ENCODE measurements at regions not wholly inside any gene's neighbourhood (a gene's known extent, or its start where the extent isn't known, plus 50 kb on each side); places are given as distances from the start of the nearest gene placed in this dataset.

GRCh38 chr18:26686532-26686931 is 138.2 kb upstream of the KCTD1 start:
- no peaks in the 10 kb centered on the region for H3K36me3 ChIP-seq (ENCODE audit: insufficient read depth, insufficient read length, low read length)
- H3K4me3 ChIP-seq (ENCODE audit: insufficient read length, low read depth), result no peak overlapping the region
- H3K4me1 ChIP-seq (ENCODE audit: insufficient read depth, insufficient read length), result no peaks in the 10 kb centered on the region
- DNase-seq (ENCODE audit: low read depth, low spot score), result no peak
- H3K9ac ChIP-seq (ENCODE audit: insufficient read length, low read depth), result no peak overlapping the region
- no peaks in the 10 kb centered on the region for H3K9me3 ChIP-seq (ENCODE audit: insufficient read depth, low read length)
- no peak for TF ChIP-seq YY1 (IDR thresholded peaks at IDR 0.05; ENCODE audit: insufficient read depth, insufficient read length)
- no peaks in the 10 kb centered on the region for H3K27me3 ChIP-seq (ENCODE audit: insufficient read depth, insufficient read length)

GRCh38 chr18:26685438-26686157 is 137.2 kb upstream of the KCTD1 start:
- Histone ChIP-seq H3K4me1 (ENCODE audit: insufficient read depth, insufficient read length) (no peaks in the 10 kb centered on the region), H3K27me3 (ENCODE audit: insufficient read depth, insufficient read length) (no peaks in the 10 kb centered on the region), H3K4me3 (ENCODE audit: insufficient read length, low read depth) (no peak overlapping the region), H3K9me3 (ENCODE audit: insufficient read depth, low read length) (no peaks in the 10 kb centered on the region), H3K36me3 (ENCODE audit: insufficient read depth, insufficient read length, low read length) (no peaks in the 10 kb centered on the region), H3K9ac (ENCODE audit: insufficient read length, low read depth) (no peak overlapping the region)
- no peak for DNase-seq (ENCODE audit: low read depth, low spot score)
- TF ChIP-seq SUZ12 (IDR thresholded peaks at IDR 0.05; ENCODE audit: extremely low read depth, insufficient read depth, insufficient read length), result no peak
- TF ChIP-seq ZNF274 (IDR thresholded peaks at IDR 0.05; ENCODE audit: low read depth, low read length), result no peak
- TF ChIP-seq YY1 (IDR thresholded peaks at IDR 0.05; ENCODE audit: insufficient read depth, insufficient read length), result no peak

- H3K27me3 ChIP-seq (ENCODE audit: insufficient read depth, insufficient read length), result no peaks in the 10 kb centered on the region
- TF ChIP-seq ZNF274 (IDR thresholded peaks at IDR 0.05; ENCODE audit: low read depth, low read length) (no peak), YY1 (IDR thresholded peaks at IDR 0.05; ENCODE audit: insufficient read depth, insufficient read length) (no peak)
- no peak for DNase-seq (ENCODE audit: low read depth, low spot score)
- H3K4me3 ChIP-seq (ENCODE audit: insufficient read length, low read depth), result no peak overlapping the region
- no peak overlapping the region for H3K9ac ChIP-seq (ENCODE audit: insufficient read length, low read depth)
- H3K4me1 ChIP-seq (ENCODE audit: insufficient read depth, insufficient read length), result no peaks in the 10 kb centered on the region
- H3K36me3 ChIP-seq (ENCODE audit: insufficient read depth, insufficient read length, low read length), result no peaks in the 10 kb centered on the region
- no peaks in the 10 kb centered on the region for H3K9me3 ChIP-seq (ENCODE audit: insufficient read depth, low read length)
Measured at GRCh38 chr18:26677957-26678356, 129.6 kb upstream of the KCTD1 start.

GRCh38 chr18:26667046-26667445 is 118.7 kb upstream of the KCTD1 start:
- no peaks in the 10 kb centered on the region for H3K36me3 ChIP-seq (ENCODE audit: insufficient read depth, insufficient read length, low read length)
- no peak for TF ChIP-seq ZNF274 (IDR thresholded peaks at IDR 0.05; ENCODE audit: low read depth, low read length)
- TF ChIP-seq SUZ12 (IDR thresholded peaks at IDR 0.05; ENCODE audit: extremely low read depth, insufficient read depth, insufficient read length), result no peak
- no peak for TF ChIP-seq YY1 (IDR thresholded peaks at IDR 0.05; ENCODE audit: insufficient read depth, insufficient read length)
- DNase-seq (ENCODE audit: low read depth, low spot score), result no peak
- H3K4me1 ChIP-seq (ENCODE audit: insufficient read depth, insufficient read length), result no peaks in the 10 kb centered on the region
- H3K27me3 ChIP-seq (ENCODE audit: insufficient read depth, insufficient read length), result no peaks in the 10 kb centered on the region
- H3K9ac ChIP-seq (ENCODE audit: insufficient read length, low read depth), result no peak overlapping the region
- no peak overlapping the region for H3K4me3 ChIP-seq (ENCODE audit: insufficient read length, low read depth)
- no peaks in the 10 kb centered on the region for H3K9me3 ChIP-seq (ENCODE audit: insufficient read depth, low read length)

- no peak overlapping the region for H3K9ac ChIP-seq (ENCODE audit: insufficient read length, low read depth)
- H3K4me1 ChIP-seq (ENCODE audit: insufficient read depth, insufficient read length), result no peaks in the 10 kb centered on the region
- no peaks in the 10 kb centered on the region for H3K27me3 ChIP-seq (ENCODE audit: insufficient read depth, insufficient read length)
- no peak for DNase-seq (ENCODE audit: low read depth, low spot score)
- no peak for TF ChIP-seq SUZ12 (IDR thresholded peaks at IDR 0.05; ENCODE audit: extremely low read depth, insufficient read depth, insufficient read length)
- no peak for TF ChIP-seq YY1 (IDR thresholded peaks at IDR 0.05; ENCODE audit: insufficient read depth, insufficient read length)
- no peak for TF ChIP-seq ZNF274 (IDR thresholded peaks at IDR 0.05; ENCODE audit: low read depth, low read length)
- H3K4me3 ChIP-seq (ENCODE audit: insufficient read length, low read depth), result no peak overlapping the region
- no peaks in the 10 kb centered on the region for H3K9me3 ChIP-seq (ENCODE audit: insufficient read depth, low read length)
- H3K36me3 ChIP-seq (ENCODE audit: insufficient read depth, insufficient read length, low read length), result no peaks in the 10 kb centered on the region
Measured at GRCh38 chr18:26662996-26663395, 114.6 kb upstream of the KCTD1 start.

GRCh38 chr18:26657631-26658581 is 109.6 kb upstream of the KCTD1 start:
- DNase-seq (ENCODE audit: low read depth, low spot score), result no peak
- H3K4me3 ChIP-seq (ENCODE audit: insufficient read length, low read depth), result peak overlapping the region; percentile 43
- H3K27me3 ChIP-seq (ENCODE audit: insufficient read depth, insufficient read length), result peaks cover 6% of the 10 kb centered on the region
- H3K9ac ChIP-seq (ENCODE audit: insufficient read length, low read depth), result peak overlapping the region; percentile 42
- H3K4me1 ChIP-seq (ENCODE audit: insufficient read depth, insufficient read length), result no peaks in the 10 kb centered on the region
- no peaks in the 10 kb centered on the region for H3K9me3 ChIP-seq (ENCODE audit: insufficient read depth, low read length)
- H3K36me3 ChIP-seq (ENCODE audit: insufficient read depth, insufficient read length, low read length), result no peaks in the 10 kb centered on the region
- TF ChIP-seq YY1 (IDR thresholded peaks at IDR 0.05; ENCODE audit: insufficient read depth, insufficient read length), result no peak
- no peak for TF ChIP-seq ZNF274 (IDR thresholded peaks at IDR 0.05; ENCODE audit: low read depth, low read length)
- no peak for TF ChIP-seq SUZ12 (IDR thresholded peaks at IDR 0.05; ENCODE audit: extremely low read depth, insufficient read depth, insufficient read length)

GRCh38 chr18:26656944-26657536 is 108.7 kb upstream of the KCTD1 start:
- H3K9ac ChIP-seq (ENCODE audit: insufficient read length, low read depth), result peak overlapping the region; percentile 72
- DNase-seq (ENCODE audit: low read depth, low spot score), result no peak
- no peaks in the 10 kb centered on the region for H3K36me3 ChIP-seq (ENCODE audit: insufficient read depth, insufficient read length, low read length)
- H3K4me3 ChIP-seq (ENCODE audit: insufficient read length, low read depth), result peak overlapping the region; percentile 43
- TF ChIP-seq SUZ12 (IDR thresholded peaks at IDR 0.05; ENCODE audit: extremely low read depth, insufficient read depth, insufficient read length) (no peak), YY1 (IDR thresholded peaks at IDR 0.05; ENCODE audit: insufficient read depth, insufficient read length) (no peak), ZNF274 (IDR thresholded peaks at IDR 0.05; ENCODE audit: low read depth, low read length) (no peak)
- no peaks in the 10 kb centered on the region for H3K9me3 ChIP-seq (ENCODE audit: insufficient read depth, low read length)
- no peaks in the 10 kb centered on the region for H3K4me1 ChIP-seq (ENCODE audit: insufficient read depth, insufficient read length)
- H3K27me3 ChIP-seq (ENCODE audit: insufficient read depth, insufficient read length), result peaks cover 6% of the 10 kb centered on the region

Data from NT2/D1 (cell line).